HG02588 (cell line): ENCODE measurements at regions not wholly inside any gene's neighbourhood (a gene's known extent, or its start where the extent isn't known, plus 50 kb on each side); places are given as distances from the start of the nearest gene placed in this dataset.
"Not testable (repeated sequence)": the region's sequence is repeated elsewhere in the genome, so short reads cannot be mapped to it uniquely, and the experiment has no call there.

ENCODE experiments used
- ATAC-seq: cut with Tn5 transposase; IDR thresholded peaks from one replicate; pipeline ENCODE4 v1.9.1; 2021; ENCODE audit warnings: mild to moderate bottlenecking, moderate library complexity; ENCODE audit not compliant: unreplicated experiment

DNA sequence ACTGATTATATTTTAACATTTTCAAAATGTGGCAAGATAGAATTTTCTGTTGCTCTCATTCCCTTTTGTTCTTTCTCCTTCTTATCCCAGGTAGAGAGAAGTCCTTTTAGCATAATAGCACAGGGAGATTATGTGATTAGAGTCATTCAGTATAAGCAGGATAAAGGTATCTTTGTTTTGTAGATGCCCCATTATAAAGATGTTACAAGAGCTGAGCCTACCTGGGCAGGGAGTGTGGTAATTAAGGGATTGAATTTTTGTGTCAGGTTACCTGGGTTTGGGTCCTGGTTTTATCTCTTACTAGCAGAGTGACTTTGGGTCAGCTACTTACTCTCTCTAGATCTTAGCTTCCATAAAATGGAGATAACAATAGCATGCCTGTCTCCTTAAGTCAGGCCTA, 536.5 kb downstream of the TMEM135 start:
- ATAC-seq, result no peak

DNA sequence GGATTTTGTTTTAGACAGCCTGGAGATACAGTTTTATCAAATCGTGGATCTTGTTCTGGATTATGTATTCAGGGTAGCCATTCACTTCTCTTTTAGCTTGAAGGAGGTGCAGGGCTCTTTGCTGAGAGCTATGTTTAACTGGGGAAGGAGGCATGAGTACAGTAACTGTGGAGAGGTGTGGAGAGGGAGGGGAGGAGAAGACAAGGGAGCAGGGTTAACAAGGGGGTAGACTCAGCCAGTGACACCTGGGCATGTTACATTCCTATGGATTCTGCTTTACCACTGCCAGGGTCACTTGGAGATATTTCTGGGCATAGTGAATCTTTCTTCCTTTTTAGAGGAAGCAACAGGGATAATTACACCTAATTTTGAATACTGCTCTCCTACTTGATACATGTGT, 536.0 kb downstream of the TMEM135 start:
- no peak for ATAC-seq

DNA sequence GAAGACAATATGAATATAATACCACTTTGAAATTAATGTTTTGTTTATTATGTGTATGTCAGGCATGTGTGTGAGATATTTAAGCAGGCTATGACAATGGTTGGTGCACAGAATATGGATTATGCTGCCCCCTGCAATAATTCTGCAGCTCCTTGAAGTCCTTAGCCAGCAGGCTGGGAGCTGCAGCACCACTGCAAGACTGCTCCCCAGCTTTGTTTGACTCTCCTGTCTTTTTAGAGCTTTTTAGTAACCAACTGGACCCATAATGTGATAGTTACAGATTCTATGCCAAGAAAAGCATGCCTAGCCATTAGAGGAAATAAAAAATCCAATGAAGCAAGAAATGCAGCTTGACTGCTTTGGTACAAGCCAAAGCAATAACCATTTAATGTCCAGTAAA, 535.1 kb downstream of the TMEM135 start:
- ATAC-seq, result no peak

DNA sequence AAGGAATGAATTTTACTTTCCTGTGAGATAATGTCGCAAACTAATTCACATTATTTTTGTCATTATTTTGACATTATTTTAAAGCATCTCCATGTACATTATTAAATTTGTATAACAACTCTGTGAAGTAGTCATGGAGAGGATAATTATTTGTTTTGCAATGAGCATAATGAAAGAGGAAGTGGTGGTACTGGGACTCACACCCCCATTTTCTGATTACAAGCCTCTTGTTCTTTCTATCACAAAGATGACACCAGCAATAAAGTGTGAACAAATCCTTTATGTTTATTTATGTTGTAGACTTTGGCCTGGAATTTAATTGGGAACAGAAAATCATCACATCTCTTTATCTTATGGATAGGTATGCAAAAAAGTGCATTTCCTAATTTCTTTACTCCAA, 522.6 kb downstream of the TMEM135 start:
- no peak for ATAC-seq

DNA sequence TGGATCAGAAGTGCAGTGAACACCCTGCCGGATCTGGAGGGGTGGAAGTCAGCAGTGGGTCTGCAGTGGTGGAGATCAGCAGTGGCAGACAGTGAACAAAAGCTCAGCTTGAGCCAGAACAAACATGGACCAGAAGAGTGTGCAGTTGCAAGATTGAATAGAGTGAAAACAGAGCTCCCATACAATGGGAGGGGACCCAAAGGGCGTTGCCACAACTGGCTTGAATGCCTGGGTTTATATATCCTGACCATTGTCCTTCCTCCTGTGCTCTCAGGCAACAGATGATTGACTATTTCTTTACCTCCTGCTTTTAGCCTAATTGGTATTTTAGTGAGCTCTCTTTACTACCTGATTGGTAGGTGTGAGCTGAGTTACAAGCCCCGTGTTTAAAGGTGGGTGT, 522.1 kb downstream of the TMEM135 start:
- not testable (repeated sequence) for ATAC-seq

DNA sequence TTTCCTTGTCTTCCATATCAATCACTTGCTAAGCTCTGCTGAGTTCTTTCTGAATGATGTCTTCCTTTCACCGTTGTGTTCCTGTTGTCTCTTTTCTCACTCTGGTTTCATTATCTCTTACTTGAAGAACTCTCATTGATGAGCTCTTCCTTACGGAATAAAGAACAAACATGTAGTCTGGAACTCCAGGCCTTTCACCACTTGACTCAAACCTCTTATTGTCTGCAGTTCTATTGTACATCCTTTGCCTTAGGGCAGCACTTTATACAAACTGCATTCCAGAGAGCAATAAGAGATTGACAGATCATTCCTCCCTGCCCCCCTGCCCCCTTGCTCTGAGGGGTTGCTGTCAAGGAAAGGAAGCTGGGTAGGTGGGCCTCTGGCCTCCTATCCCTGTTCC, 517.4 kb downstream of the TMEM135 start:
- no peak for ATAC-seq

DNA sequence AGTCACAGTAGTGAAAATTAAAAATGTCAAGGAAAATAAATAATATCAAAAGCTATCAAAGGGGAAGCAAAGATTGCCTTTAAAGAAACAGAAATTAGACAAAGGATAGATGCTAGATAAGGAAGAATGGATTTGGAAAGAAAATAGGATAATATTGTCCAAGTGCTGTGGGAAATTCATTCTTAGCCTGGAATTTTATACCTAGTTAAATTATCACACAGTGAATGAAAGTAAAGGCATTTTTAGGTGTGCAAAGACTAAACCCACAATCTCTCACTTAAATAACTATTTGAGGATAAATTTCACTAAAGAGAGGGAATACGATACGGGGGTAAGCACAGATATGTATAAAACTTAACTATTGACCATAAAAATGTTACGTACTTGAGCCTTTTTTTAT, 511.1 kb downstream of the TMEM135 start:
- ATAC-seq, result no peak

DNA sequence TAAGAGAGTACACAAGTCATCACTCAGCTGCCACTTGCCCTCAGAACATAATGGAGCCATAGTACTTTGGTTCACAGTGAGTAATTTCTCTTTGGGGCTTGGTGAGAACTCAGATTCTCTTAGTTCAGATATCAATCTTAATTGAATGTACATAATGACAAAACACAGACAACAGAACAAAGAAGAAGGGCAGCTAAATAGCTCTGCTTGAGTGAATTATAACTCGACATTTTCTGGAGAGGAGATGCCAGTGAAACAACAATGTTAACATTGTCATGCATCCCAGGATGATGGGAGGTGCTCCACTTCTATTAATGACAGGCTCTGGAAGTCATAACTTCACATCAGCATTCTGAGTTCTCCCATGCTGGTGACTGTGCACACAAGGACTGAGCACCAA, 508.1 kb downstream of the TMEM135 start:
- no peak for ATAC-seq

DNA sequence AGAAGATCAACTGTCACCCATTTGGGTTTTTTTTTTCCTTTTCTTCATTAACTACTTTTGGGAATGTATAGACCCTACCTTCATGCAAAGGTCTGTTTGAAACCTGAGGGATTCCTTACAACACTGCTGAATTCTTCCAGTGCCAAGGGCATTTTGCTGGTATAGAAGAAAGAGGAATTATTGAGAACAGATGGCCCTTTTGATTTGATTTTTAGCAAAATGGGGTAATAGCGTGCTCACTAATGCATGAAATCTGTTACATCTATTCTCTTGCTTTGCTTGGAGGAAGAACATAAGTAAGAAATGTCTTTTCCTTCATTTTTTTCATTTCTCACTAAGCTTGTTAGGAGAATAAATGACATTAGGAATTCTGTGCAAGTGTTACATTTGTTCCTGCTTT, 501.9 kb downstream of the TMEM135 start:
- ATAC-seq, result no peak

DNA sequence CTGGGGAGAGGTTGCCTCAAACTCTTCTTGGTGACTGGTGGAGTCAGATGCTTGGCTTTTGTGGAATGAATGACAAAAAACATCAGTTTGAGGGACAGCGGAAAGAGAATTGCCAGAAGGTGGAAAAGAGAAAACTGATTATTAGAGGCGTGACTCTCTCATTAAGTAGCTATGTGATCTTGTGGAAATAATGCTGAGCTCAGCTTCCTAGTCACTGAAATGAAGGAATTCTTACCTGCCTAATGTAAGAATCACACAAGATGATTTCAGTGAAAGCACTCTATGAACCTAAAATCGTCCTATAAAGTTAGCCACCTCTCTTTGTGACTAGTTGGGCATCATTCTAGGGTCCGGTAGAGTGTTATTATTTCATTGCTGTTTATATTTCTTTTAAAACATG, 498.8 kb downstream of the TMEM135 start:
- ATAC-seq, result no peak

DNA sequence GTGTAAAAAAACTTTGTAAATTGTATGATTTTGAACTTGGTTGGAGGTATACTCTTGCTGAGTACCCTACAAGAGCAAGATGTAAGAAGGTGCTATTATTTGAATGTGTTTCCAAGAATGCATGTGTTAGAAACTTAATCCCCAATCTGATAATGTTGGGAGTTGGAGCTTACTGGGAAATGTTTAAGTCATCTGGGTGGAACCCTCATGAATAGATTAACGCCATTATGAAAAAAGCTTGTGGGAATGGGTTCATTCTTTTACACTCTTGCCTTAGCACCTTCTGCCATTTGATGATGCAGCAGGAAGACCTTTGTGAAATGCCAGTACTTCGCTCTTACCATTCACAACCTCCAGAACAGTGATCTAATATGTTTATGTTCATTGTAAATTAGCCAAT, 498.3 kb downstream of the TMEM135 start:
- no peak for ATAC-seq

DNA sequence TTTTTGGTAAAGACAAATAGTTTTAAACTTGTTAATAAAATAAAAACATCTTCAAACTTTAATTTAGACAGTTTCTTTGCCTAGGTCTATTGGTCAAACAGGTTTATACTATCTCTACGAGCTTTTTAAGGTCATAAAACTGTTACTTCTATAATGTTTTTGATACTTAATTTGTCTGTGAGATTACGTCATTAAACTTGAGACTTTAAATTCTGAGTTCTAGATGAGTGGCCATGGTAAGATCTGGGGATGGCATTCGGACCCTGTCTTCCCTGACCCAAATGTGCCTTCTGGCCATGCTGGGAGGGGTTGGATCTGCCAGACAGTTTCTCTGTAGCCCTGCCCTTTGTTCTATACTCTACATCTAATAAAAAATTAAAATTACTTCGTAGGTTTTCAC, 497.8 kb downstream of the TMEM135 start:
- no peak for ATAC-seq

DNA sequence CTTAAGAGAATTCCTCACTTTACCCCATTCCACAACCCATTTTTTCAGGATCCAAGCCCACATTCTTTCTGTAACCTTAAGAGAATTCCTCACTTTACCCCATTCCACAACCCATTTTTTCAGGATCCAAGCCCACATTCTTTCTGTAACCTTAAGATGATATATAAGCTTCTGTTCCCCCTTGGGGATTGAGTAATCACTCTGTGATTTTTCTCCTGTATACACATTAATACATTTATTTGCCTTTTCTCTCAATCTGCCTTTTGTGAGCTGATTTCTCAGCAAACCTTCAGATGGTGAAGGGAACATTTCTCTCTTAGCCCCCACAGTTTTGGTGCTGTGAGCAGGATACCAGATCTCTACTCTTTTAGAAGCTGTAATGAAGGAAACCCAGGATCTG, 494.1 kb downstream of the TMEM135 start:
- ATAC-seq, result not testable (repeated sequence)

DNA sequence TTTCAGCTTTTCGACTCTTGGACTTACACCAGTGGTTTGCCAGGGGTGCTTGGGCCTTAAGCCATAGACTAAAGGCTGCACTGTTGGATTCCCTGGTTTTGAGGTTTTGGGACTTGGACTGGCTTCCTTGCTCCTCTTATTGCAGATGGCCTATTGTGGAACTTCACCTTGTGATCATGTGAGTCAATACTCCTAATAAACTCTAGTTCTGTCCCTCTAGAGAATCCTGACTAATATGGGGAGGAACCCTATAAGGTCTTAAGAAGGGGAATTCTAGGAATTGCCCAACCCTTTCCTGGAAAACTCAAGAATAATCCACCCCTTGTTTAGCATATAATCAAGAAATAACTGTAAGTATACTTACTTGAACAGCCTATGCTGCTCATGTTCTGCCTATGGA, 491.8 kb downstream of the TMEM135 start:
- ATAC-seq, result no peak

DNA sequence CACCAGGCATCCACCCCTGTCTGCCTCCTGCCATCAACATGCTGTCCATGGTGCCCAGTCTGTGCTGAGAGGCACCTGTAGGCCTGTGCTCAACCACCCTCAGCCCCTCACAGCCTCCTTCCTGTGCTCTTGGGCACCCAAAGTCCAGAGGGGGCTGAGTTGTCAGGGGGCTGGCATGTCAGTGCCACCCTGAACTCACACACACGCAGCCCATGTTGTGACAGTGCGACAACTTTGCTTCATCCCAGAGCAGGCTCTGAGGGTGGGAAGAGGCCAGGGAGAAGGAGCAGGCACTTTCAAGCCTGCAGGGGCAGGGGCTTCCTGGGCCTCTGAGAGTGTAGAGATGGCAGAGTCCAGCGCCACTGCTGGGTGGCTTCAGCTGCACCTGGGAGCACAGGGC, 491.0 kb downstream of the TMEM135 start:
- ATAC-seq, result no peak

DNA sequence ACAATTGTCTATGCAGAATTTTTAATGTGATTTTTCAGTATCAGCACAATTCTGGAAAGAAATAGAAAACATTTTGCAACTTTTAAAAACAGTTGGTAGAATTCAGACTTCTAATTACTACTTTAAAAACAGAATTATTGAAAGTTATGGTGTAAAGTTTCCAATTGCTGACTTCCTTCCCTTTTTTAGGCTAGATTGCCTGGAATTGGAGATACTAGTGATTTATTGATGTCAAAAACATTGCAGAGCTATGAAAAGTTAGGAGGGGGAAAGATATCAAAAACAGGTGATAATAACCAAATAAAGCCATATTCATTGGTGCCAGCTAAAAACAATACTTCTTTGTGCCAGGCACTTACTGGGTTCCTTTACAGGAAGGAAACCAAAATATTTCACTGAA, 485.5 kb downstream of the TMEM135 start:
- ATAC-seq, result no peak

DNA sequence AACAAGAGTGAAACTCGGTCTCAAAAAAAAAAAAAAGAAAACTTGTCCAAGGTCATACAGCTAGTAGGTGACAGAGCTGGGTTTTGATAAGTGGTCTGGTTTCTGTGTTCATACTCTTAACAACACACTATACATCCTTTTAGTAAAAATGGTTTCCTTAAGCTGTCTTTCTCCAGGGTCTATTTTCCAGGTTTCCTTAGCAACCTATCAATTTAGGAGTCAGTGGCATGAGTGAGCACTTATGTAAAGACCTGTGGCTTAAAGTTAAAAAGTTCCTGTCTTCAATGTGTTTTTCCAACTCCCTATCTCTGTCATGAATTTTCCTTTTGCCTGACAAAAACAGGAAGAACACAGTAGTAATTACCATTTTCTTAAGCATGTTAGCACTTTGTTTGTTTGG, 480.5 kb downstream of the TMEM135 start:
- no peak for ATAC-seq

DNA sequence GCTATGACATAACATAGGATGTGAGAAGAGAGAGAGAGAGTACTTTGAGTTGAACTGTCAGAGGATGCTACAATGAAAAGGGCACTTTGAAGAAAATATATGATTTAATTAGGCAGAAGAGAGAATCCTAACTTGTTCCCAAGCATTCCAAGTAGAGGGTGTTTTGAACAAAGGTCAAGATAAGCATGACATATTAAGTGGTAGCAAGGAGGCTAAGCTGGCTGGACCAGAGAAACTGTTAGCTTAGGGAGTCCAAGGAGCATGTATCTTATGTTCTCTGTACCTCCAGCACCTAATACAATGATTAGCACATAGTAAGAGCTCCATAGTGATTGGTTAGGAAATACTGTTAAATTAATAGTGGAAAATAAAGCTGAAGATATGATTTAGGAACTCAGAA, 479.6 kb downstream of the TMEM135 start:
- no peak for ATAC-seq

DNA sequence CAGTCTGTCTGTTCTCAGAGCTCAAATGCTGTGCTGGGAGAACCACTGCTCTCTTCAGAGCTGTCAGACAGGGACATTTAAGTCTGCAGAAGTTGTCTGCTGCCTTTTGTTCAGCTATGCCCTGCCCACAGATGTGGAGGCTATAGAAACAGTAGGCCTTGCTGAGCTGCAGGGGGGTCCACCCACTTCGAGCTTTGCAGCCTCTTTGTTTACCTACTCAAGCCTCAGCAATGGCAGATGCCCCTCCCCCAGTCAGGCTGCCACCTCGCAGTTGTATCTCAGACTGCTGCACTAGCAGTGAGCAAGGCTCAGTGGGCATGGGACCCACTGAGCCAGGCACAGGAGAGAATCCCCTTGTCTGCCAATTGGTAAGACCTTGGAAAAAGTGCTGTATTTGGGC, 470.0 kb downstream of the TMEM135 start:
- not testable (repeated sequence) for ATAC-seq

DNA sequence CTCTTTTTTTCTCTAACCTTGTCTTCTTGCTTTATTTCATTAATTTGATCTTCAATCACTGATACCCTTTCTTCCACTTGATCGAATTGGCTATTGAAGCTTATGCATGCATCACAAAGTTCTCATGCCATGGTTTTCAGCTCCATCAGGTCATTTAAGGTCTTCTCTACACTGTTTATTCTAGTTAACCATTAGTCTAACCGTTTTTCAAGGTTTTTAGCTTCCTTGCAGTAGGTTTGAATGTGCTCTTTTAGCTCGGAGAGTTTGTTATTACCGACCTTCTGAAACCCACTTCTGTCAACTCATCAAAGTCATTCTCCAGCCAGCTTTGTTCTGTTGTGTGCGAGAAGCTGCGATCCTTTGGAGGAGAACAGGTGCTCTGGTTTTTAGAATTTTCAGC, 469.2 kb downstream of the TMEM135 start:
- ATAC-seq, result not testable (repeated sequence)

DNA sequence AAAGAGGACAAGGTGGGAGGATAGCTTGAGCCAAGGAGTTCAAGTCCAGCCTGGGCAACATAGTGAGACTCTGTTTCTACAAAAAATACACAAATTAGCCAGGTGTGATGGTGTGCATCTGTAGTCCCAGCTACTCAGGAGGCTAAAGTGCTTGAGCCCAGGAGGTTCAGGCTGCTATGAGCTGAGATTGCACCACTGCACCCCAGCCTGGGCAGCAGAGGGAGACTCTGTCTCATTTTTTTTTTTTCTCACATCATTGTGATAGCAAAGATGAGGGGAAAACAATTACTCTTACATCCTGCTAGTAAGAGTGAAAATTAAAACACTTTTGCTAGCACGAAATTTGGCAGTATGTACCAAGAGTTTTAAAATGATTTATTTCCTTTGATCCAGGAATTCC, 463.7 kb downstream of the TMEM135 start:
- ATAC-seq, result no peak

DNA sequence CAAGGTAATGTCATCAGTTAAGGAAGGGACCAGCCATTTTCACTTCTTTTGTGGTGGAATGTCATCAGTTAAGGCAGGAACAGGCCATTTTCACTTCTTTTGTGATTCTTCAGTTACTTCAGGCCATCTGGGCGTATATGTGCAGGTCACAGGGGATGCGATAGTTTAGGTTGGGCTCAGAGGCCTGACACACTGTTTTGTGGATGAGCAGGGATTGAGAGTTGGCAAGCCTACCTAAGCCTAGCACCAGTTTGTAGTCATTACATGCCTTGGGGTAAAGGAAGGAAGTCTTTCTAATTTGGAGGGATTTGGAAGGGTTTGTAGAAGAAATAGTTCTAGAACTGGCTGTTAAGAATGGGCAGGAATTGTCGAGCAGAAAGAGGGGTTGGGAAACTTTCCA, 457.2 kb downstream of the TMEM135 start:
- ATAC-seq, result not testable (repeated sequence)

DNA sequence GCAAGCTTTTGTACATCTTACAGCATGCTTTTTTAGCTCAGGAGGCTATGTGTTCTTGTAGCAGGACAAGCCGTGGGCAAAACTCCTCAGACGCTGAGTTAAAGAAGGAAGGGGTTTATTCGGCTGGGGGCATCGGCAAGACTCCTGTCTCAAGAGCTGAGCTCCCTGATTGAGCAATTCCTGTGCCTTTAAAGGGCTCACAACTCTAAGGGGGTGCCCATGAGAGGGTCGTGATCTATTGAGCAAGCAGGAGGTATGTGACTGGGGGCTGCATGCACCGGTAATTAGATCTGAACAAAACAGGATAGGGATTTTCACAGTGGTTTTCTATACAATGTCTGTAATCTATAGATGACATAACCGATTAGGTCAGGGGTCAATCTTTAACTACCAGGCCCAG, 456.3 kb downstream of the TMEM135 start:
- not testable (repeated sequence) for ATAC-seq

DNA sequence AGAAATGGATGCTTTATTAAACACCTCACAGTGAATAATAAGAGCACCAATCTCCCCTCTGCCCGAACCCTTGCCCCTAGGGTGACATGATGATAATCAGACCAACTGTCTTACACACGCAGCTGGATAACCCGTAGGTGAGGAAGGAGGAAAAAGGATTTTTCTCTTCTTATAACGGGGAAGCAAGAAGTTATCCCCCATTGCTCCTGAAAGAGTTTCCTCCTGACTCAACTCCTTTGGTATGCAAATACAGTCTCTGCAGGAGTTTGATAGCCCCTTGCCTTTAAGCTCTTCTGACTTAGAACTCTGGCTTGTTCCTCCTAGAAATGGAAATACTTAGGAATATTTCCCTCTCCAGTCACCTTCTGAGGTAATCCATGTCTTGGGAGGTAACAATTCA, 455.8 kb downstream of the TMEM135 start:
- ATAC-seq, result no peak
